C4-2B (cell line): ENCODE measurements at regions not wholly inside any gene's neighbourhood (a gene's known extent, or its start where the extent isn't known, plus 50 kb on each side); places are given as distances from the start of the nearest gene placed in this dataset.

Source experiments
- CTCF ChIP-seq: fragments of 450-650 bp; conservative IDR thresholded peaks from 2 replicates; pipeline ENCODE4 v1.5.1; 2017; ENCODE audit warnings: mild to moderate bottlenecking
- ZFX ChIP-seq: fragments of 450-650 bp; IDR thresholded peaks from 2 replicates; pipeline ENCODE4 v1.6.1; 2017

- TF ChIP-seq CTCF (no peak), ZFX (no peak)
These were observed 238.1 kb upstream of the TENM4 start for GRCh38 chr11:79678780-79679452.
